GM12874 (cell line): ENCODE measurements at regions not wholly inside any gene's neighbourhood (a gene's known extent, or its start where the extent isn't known, plus 50 kb on each side); places are given as distances from the start of the nearest gene placed in this dataset.

Source experiments
- CTCF ChIP-seq: IDR thresholded peaks from 2 replicates; pipeline ENCODE4 v1.5.1; 2011; ENCODE audit warnings: low read depth, mild to moderate bottlenecking, control low read depth, low read length, moderate library complexity; ENCODE audit not compliant: insufficient read depth

DNA sequence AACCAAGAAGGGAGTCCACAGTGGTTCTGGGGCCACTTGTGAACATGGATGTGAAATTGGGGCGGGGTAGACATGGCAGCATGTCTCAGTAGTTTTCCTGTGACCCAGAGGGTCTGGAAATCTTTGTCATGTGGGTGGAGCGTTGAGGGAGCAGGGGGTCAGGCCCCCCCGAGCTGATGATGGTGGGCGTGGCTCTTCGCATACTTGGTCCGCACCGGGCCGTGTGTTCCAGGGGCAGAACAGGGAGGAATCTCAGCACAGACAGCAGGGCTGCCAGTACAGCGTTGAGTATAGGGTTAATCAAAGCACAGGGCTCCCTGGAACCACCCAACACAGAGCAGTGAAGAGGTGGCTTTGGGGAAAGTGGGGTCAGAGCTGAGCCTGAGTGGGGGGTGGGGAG is 267.5 kb downstream of the SEC14L1 start:
- no peak for TF ChIP-seq CTCF

DNA sequence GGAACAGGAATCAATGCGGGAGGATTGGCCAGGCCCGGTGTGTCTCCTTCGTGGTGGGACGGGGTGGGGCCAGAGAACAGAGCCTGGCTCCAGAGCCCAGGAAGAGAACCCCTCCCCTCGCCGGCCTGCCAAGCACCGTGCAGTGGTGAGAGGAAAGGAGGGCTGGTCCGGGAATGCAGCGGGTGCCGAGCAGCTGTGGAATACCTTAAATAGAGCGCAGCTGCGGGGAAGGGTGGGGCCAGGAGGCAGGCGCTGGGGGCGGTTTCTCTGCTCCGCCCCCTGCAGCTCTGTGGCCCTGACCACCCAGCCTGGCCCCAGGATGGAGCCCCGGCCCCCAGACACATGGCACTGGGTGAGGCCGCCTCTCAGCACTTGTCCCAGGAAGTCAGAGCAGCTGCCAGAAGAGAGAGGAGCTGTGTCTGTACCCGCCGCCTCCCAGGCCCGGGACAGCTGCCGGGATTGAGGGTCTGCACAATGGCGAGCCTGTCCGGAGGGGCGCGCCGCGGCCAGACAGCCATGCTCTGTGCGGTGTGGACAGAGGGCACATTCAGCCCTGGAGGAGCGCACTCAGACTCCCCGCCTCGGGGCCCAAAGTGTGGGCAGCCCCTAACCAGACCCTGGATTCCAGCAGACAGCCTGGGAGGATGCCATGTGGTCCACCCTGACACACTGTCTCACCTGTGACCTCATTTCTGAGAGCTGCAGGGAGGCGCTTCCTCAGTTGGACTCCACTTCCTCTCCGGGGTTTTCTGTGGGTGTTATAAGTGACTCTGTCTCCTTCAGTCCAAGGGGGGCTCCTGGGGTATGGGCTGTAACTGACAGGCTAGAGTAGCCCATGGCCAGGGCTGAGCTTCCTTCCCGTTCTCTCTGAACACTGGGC is 268.8 kb downstream of the SEC14L1 start:
- no peak for TF ChIP-seq CTCF

GRCh38 chr17:77410470-77410869 is 269.7 kb downstream of the SEC14L1 start:
- no peak for TF ChIP-seq CTCF

- no peak for TF ChIP-seq CTCF
Observed at GRCh38 chr17:77414811-77415400, 274.1 kb downstream of the SEC14L1 start.

- no peak for TF ChIP-seq CTCF
Observed at GRCh38 chr17:77416105-77416713, 275.4 kb downstream of the SEC14L1 start.

GRCh38 chr17:77417575-77417974 is 276.8 kb downstream of the SEC14L1 start:
- no peak for TF ChIP-seq CTCF

GRCh38 chr17:77418609-77419008 is 277.8 kb downstream of the SEC14L1 start:
- TF ChIP-seq CTCF = no peak
